Heart right ventricle (tissue), 16 donors: ENCODE measurements at regions not wholly inside any gene's neighbourhood (a gene's known extent, or its start where the extent isn't known, plus 50 kb on each side); places are given as distances from the start of the nearest gene placed in this dataset.

Source experiments
- ATAC-seq, 8 donors: fragments of 200-7000 bp; cut with Tn5 transposase; one replicate each; pipeline ENCODE4 v1.9.1; 2020; ENCODE audit warnings: mild to moderate bottlenecking in 8 of 8, moderate library complexity in 8 of 8, moderate number of reproducible peaks in 1 of 8
- DNase-seq, 2 donors: peaks; one replicate each; pipeline ENCODE4 v3.0.0-alpha.2; 2020
- H3K27ac ChIP-seq, 10 donors: fragments of 200-600 bp; sonication (generic) in 2 of 10; one replicate each; pipeline versions ENCODE4 v1.5.0 to v1.8.0; 2020 to 2022; ENCODE audit warnings: mild to moderate bottlenecking in 3 of 10
- H3K27me3 ChIP-seq, 7 donors: fragments of 200-600 bp; one replicate each; pipeline ENCODE4 v1.8.0; 2021 to 2022; ENCODE audit warnings: mild to moderate bottlenecking in 2 of 7
- H3K36me3 ChIP-seq, 9 donors: fragments of 200-600 bp; sonication (generic) in 1 of 9; one replicate each; pipeline versions ENCODE4 v1.5.0 to v1.8.0; 2020 to 2022; ENCODE audit warnings: mild to moderate bottlenecking in 2 of 9
- H3K4me1 ChIP-seq, 9 donors: fragments of 200-600 bp; sonication (generic) in 1 of 9; one replicate each; pipeline versions ENCODE4 v1.5.0 to v1.8.0; 2020 to 2022; ENCODE audit warnings: mild to moderate bottlenecking in 4 of 9
- H3K4me3 ChIP-seq, 10 donors: fragments of 200-600 bp; sonication (generic) in 2 of 10; one replicate each; pipeline versions ENCODE4 v1.5.0 to v1.8.0; 2020 to 2022; ENCODE audit warnings: mild to moderate bottlenecking in 7 of 10, moderate library complexity in 2 of 10
- H3K9me3 ChIP-seq, 11 donors: fragments of 200-600 bp in 10 of 11; sonication (generic) in 2 of 11; one replicate each; pipeline versions ENCODE4 v1.5.0 to v1.8.0; 2013 to 2022; ENCODE audit warnings: mild to moderate bottlenecking in 2 of 11, control low read depth in 1 of 11, moderate library complexity in 1 of 11
- CTCF ChIP-seq, 9 donors: fragments of 200-600 bp; sonication (generic) in 2 of 9; IDR thresholded peaks; one replicate each; pipeline versions ENCODE4 v1.5.0 to v1.8.0; 2021 to 2022; ENCODE audit warnings: antibody characterized with exemption in 9 of 9, mild to moderate bottlenecking in 5 of 9, moderate library complexity in 1 of 9
- WGBS, 2 donors: extraction: QIAGEN DNeasy Blood & Tissue Kit; methylation state at CpG; one replicate each; pipeline ENCODE4 v1.1.7; 2013; ENCODE audit warnings: inconsistent platforms in 1 of 2; 5-methylcytosine and 5-hydroxymethylcytosine counted together
- intact Hi-C, 10 donors: fragments of 100-400 bp; cut with DNase I; formaldehyde crosslinking; loops; one replicate each; pipeline versions ENCODE4 v1.11.1 to v1.14.2; 2022
- donor health status: Arrhythmogenic right ventricular cardiomyopathy.
- donor health status: ischemic (EF 13 %, LVEDD 7.1; RV severe dilation, severe dysfunction).
- donor health status: healthy with polysubstance abuse.
- donor health status: DM: no; HTN: yes; CAD: no.
- donor health status: DM: no; HTN: no; CAD: no.
- donor health status: ischemic (EF 25% LVEDD 6.9; RV normal size, moderate dysfunction).
- donor health status: ischemic (EF 25% LVEDD 5.7; RV mildly dilated, moderate dysfunction).
- donor health status: healthy.
- donor health status: DM: yes; HTN: yes; CAD: no.
- donor health status: Ischemic cardiomyopathy.
- donor health status: ischemic (EF 35%, LVEDD 5.7; RV mildly dilated, moderate dysfunction).
- donor health status: nonischemic (EF 11% LVEDD 7.7; RV severe dilation, severe dysfunction).
- donor health status: DM: yes; HTN: yes; CAD: no.
- donor health status: PGD.
- donor health status: ischemic (EF 29% LVEDD 5.4; RV normal size, mild dysfunction).
- donor health status: nonischemic (EF 23%, LVEDD 6.1; RV moderate dilation, normal function).

- H3K4me3 ChIP-seq: no peak overlapping the region
- intact Hi-C loops: no loop called here
- peaks cover 0 to 19% (median 3%) of the 10 kb centered on the region in 11 donors for H3K9me3 ChIP-seq
- WGBS, 2 donors: 95 to 96% methylated on average over 8 of the region's 8 CpGs
- no peaks in the 10 kb centered on the region for H3K36me3 ChIP-seq
- H3K27me3 ChIP-seq: peaks cover 0 to 8% (median 0%) of the 10 kb centered on the region in 7 donors
- ATAC-seq (no peak), DNase-seq (no peak)
- TF ChIP-seq CTCF (IDR thresholded peaks at IDR 0.05): no peak
- no peaks in the 10 kb centered on the region for H3K4me1 ChIP-seq
- H3K27ac ChIP-seq: no peak overlapping the region
Measured at GRCh38 chr3:193903512-193903817, 232.5 kb upstream of the HES1 start.

GRCh38 chr3:193903966-193904365 lies 232.0 kb upstream of the HES1 start:
- Histone ChIP-seq H3K4me3 (no peak overlapping the region), H3K36me3 (no peaks in the 10 kb centered on the region), H3K27ac (no peak overlapping the region), H3K4me1 (no peaks in the 10 kb centered on the region), H3K9me3 (peaks cover 0 to 22% (median 6%) of the 10 kb centered on the region in 11 donors), H3K27me3 (peaks cover 0 to 8% (median 0%) of the 10 kb centered on the region in 7 donors)
- TF ChIP-seq CTCF (IDR thresholded peaks at IDR 0.05): no peak
- ATAC-seq (no peak), DNase-seq (no peak)
- 86 to 97% methylated on average over 4 of the region's 4 CpGs for whole genome bisulfite sequencing, 2 donors
- intact Hi-C loops: no loop called here

- Histone ChIP-seq H3K36me3 (no peaks in the 10 kb centered on the region), H3K9me3 (peaks cover 0 to 20% (median 6%) of the 10 kb centered on the region in 11 donors), H3K27me3 (peaks cover 0 to 8% (median 0%) of the 10 kb centered on the region in 7 donors), H3K4me3 (no peak overlapping the region), H3K27ac (no peak overlapping the region), H3K4me1 (peaks cover 0 to 3% (median 0%) of the 10 kb centered on the region in 9 donors)
- DNase-seq: peak in 1 of 2 donors; percentile 38
- 71 to 82% methylated on average over 14 of the region's 14 CpGs for WGBS, 2 donors
- intact Hi-C loops: no loop called here
- ATAC-seq: peak in 4 of 8 donors; percentile 44 to 64 (median 52)
- no peak for TF ChIP-seq CTCF (IDR thresholded peaks at IDR 0.05)
Measured at GRCh38 chr3:193905541-193906396, 230.2 kb upstream of the HES1 start.

GRCh38 chr3:193906849-193907410 lies 229.0 kb upstream of the HES1 start:
- intact Hi-C loops: no loop called here
- no peak for ATAC-seq
- Histone ChIP-seq H3K36me3 (no peaks in the 10 kb centered on the region), H3K9me3 (peaks cover 0 to 18% (median 6%) of the 10 kb centered on the region in 11 donors), H3K4me3 (no peak overlapping the region), H3K4me1 (peaks cover 0 to 13% (median 0%) of the 10 kb centered on the region in 9 donors), H3K27ac (no peak overlapping the region), H3K27me3 (peaks cover 0 to 8% (median 0%) of the 10 kb centered on the region in 7 donors)
- DNase-seq: no peak
- TF ChIP-seq CTCF (IDR thresholded peaks at IDR 0.05): no peak
- 96% methylated on average over 2 of the region's 2 CpGs for WGBS, 2 donors
